Kidney (tissue), 13 donors: ENCODE measurements at regions not wholly inside any gene's neighbourhood (a gene's known extent, or its start where the extent isn't known, plus 50 kb on each side); places are given as distances from the start of the nearest gene placed in this dataset.
"Not testable (repeated sequence)": the region's sequence is repeated elsewhere in the genome, so short reads cannot be mapped to it uniquely, and the experiment has no call there.

Experiments used
- DNase-seq, 5 donors: peaks; one replicate each; pipeline ENCODE4 v3.0.0-alpha.2; 2013 to 2020
- FAIRE-seq: peaks from 2 replicates; lab custom pipeline; 2012; peaks lifted over from hg19 to GRCh38; lab: Jason Lieb, UNC
- H3K27ac ChIP-seq, 2 donors: one replicate each; pipeline ENCODE4 v1.7.0; 2013; ENCODE audit warnings: low read depth in 2 of 2, low read length in 2 of 2, inconsistent platforms in 1 of 2
- H3K27me3 ChIP-seq: one replicate; pipeline ENCODE4 v1.7.1; 2013; ENCODE audit warnings: low read length, inconsistent platforms; ENCODE audit not compliant: control insufficient read depth, insufficient read depth
- H3K36me3 ChIP-seq, 3 donors: one replicate each; pipeline versions ENCODE4 v1.7.0 to v1.7.1; 2013; ENCODE audit warnings: low read length in 3 of 3, control low read depth in 1 of 3, inconsistent platforms in 1 of 3; ENCODE audit not compliant: insufficient read depth in 3 of 3, control insufficient read depth in 2 of 3
- H3K4me1 ChIP-seq, 3 donors: one replicate each; pipeline versions ENCODE4 v1.7.0 to v1.7.1; 2013; ENCODE audit warnings: low read length in 3 of 3, inconsistent platforms in 1 of 3, low read depth in 1 of 3; ENCODE audit not compliant: control insufficient read depth in 2 of 3, insufficient read depth in 2 of 3
- H3K4me3 ChIP-seq, 3 donors: one replicate each; pipeline versions ENCODE4 v1.7.0 to v1.8.1; 2013; ENCODE audit warnings: low read length in 3 of 3, control low read depth in 1 of 3, inconsistent platforms in 1 of 3
- H3K9ac ChIP-seq, 3 donors: one replicate each; pipeline versions ENCODE4 v1.7.0 to v1.7.1; 2013; ENCODE audit warnings: low read length in 3 of 3, control low read depth in 1 of 3, inconsistent platforms in 1 of 3
- H3K9me3 ChIP-seq, 3 donors: one replicate each; pipeline versions ENCODE4 v1.7.0 to v1.7.1; 2013; ENCODE audit warnings: low read length in 3 of 3, control low read depth in 1 of 3, inconsistent platforms in 1 of 3; ENCODE audit not compliant: control insufficient read depth in 2 of 3, insufficient read depth in 1 of 3
- intact Hi-C: fragments of 100-400 bp; cut with DNase I; formaldehyde crosslinking; loops from one replicate; pipeline ENCODE4 v1.11.1; 2022
- TF ChIP-seq, protein P1 (sequence below): IDR thresholded peaks from 3 replicates; pipeline ENCODE4 v1.5.1; 2012; ENCODE audit warnings: mild to moderate bottlenecking, moderate library complexity, borderline replicate concordance; ENCODE audit not compliant: insufficient read depth; ENCODE audit errors: extremely low read depth
- donor health status: control.
- donor health status: control.
- donor health status: control.
- donor health status: control.
- donor health status: control.
- donor health status: DM: yes; HTN: yes; CAD: no.
- donor health status: Normal renal cell carcinoma (clear cell type).

DNA sequence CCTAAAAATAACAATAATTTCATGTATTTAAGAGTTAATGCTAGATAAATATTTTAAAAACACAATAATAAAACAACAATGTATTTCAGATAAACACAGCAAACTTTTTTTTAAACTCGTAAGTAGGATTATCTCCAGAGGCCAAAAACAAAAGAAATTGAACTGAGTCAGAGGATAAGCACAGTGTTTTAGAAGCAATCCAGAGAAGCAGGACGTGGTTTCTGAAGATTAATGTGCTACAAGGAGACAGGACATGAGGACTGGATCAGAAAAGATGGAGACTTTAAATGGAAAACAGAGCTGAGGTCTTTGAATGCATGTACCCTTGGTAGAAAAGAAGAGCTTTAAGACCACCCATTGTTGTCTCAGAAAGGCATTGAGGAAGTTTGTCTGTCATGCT lies 491.2 kb upstream of the TLE4 start:
- H3K27ac ChIP-seq: no peak overlapping the region
- no peak for FAIRE-seq
- H3K9ac ChIP-seq: no peak overlapping the region
- H3K4me1 ChIP-seq: no peaks in the 10 kb centered on the region
- H3K9me3 ChIP-seq: peaks cover 0 to 4% (median 0%) of the 10 kb centered on the region in 3 donors
- intact Hi-C loops: no loop called here
- TF ChIP-seq, protein P1, sequence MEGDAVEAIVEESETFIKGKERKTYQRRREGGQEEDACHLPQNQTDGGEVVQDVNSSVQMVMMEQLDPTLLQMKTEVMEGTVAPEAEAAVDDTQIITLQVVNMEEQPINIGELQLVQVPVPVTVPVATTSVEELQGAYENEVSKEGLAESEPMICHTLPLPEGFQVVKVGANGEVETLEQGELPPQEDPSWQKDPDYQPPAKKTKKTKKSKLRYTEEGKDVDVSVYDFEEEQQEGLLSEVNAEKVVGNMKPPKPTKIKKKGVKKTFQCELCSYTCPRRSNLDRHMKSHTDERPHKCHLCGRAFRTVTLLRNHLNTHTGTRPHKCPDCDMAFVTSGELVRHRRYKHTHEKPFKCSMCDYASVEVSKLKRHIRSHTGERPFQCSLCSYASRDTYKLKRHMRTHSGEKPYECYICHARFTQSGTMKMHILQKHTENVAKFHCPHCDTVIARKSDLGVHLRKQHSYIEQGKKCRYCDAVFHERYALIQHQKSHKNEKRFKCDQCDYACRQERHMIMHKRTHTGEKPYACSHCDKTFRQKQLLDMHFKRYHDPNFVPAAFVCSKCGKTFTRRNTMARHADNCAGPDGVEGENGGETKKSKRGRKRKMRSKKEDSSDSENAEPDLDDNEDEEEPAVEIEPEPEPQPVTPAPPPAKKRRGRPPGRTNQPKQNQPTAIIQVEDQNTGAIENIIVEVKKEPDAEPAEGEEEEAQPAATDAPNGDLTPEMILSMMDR: no peak
- H3K4me3 ChIP-seq: no peak overlapping the region
- DNase-seq: no peak
- H3K27me3 ChIP-seq: no peaks in the 10 kb centered on the region
- H3K36me3 ChIP-seq: no peaks in the 10 kb centered on the region

DNA sequence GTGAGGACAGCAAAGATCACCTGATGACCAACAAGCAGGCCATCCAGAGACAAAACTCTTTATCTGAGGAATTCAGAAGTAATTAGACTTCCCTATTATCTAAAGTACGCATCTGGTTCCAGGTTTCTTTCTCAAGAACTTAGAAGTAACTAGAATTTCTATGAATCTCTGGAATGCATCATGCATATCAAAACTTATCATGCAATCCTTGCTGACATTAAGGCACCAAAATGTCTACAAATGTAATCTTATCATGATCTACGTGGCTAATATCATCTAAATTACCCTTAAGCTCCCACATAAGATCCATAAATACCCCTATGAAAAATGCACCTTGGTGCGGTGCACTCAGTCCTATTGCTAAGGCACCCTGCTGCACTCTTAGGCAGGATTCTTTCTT lies 488.1 kb upstream of the TLE4 start:
- intact Hi-C loops: no loop called here
- no peak overlapping the region for H3K9ac ChIP-seq
- no peak overlapping the region for H3K27ac ChIP-seq
- TF ChIP-seq, protein P1: no peak
- H3K27me3 ChIP-seq: no peaks in the 10 kb centered on the region
- no peaks in the 10 kb centered on the region for H3K4me1 ChIP-seq
- H3K9me3 ChIP-seq: peaks cover 0 to 4% (median 0%) of the 10 kb centered on the region in 3 donors
- no peak overlapping the region for H3K4me3 ChIP-seq
- no peak for DNase-seq
- H3K36me3 ChIP-seq: no peaks in the 10 kb centered on the region
- FAIRE-seq: no peak

DNA sequence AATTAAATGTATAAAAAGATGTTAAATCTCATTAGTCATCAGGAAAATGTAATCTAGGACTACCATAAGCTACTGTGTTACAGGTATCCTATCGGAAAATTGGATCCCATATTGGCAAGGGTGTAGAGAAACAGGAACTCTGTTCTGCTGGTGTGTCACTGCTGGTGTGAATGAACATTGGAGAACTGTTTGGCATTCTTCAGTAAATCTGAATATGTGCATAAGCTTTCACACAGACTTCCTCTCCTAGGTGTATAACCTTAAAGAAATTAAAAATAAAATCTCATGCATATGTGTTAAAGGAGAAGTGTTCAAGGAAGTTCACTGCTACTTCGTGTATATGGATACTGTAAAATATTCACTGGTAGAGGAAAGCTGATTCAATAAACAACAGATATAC lies 484.6 kb upstream of the TLE4 start:
- FAIRE-seq (no peak), DNase-seq (no peak)
- TF ChIP-seq, protein P1: no peak
- no peak overlapping the region for H3K27ac ChIP-seq
- intact Hi-C loops: no loop called here
- no peaks in the 10 kb centered on the region for H3K27me3 ChIP-seq
- H3K4me3 ChIP-seq: no peak overlapping the region
- no peaks in the 10 kb centered on the region for H3K36me3 ChIP-seq
- no peaks in the 10 kb centered on the region for H3K4me1 ChIP-seq
- peaks cover 0 to 4% (median 0%) of the 10 kb centered on the region in 3 donors for H3K9me3 ChIP-seq
- H3K9ac ChIP-seq: no peak overlapping the region

DNA sequence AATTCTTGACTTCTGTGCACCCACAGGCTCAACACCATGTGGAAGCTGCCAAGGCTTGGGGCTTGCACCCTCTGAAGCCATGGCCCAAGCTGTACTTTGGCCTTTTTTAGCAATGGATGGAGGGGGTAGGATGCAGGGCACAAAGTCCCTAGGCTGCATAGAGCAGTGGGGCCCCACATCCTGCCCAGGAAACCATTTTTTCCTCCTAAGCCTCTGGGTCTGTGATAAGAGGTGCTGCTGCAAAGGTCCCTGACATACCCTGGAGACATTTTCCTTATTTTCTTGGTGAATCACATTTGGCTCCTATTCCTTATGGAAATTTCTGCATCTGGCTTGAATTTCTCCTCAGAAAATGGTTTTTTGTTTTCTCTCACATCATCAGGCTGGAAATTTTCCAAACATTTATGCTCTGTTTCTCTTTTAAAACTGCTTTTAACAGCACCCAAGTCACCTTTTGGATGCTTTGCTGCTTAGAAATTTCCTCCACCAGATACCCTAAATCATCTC lies 482.7 kb upstream of the TLE4 start:
- Histone ChIP-seq H3K4me1 (no peaks in the 10 kb centered on the region), H3K27me3 (no peaks in the 10 kb centered on the region), H3K4me3 (no peak overlapping the region), H3K36me3 (no peaks in the 10 kb centered on the region), H3K9me3 (no peaks in the 10 kb centered on the region), H3K27ac (no peak overlapping the region), H3K9ac (no peak overlapping the region)
- intact Hi-C loops: no loop called here
- no peak for DNase-seq
- FAIRE-seq: no peak
- TF ChIP-seq, protein P1: no peak

DNA sequence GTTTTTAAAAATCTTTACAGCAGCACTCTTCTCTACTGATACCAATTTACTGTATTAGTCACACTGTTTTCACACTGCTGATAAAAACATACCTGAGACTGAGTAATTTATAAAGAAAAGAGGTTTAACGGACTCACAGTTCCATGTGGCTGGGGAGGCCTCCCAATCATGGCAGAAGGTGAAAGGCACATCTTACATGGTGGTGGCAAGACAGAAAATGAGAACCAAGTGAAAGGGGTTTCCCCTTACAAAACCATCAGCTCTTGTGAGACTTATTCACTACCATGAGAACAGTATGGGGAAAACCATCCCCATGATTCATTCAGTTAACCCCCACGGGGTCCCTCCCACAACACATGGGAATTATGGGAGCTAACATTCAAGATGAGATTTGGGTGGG lies 481.9 kb upstream of the TLE4 start:
- H3K9ac ChIP-seq, H3K4me1 ChIP-seq, DNase-seq, H3K4me3 ChIP-seq, H3K27ac ChIP-seq, FAIRE-seq, H3K9me3 ChIP-seq, H3K36me3 ChIP-seq, intact Hi-C loops, H3K27me3 ChIP-seq: not testable (repeated sequence)

DNA sequence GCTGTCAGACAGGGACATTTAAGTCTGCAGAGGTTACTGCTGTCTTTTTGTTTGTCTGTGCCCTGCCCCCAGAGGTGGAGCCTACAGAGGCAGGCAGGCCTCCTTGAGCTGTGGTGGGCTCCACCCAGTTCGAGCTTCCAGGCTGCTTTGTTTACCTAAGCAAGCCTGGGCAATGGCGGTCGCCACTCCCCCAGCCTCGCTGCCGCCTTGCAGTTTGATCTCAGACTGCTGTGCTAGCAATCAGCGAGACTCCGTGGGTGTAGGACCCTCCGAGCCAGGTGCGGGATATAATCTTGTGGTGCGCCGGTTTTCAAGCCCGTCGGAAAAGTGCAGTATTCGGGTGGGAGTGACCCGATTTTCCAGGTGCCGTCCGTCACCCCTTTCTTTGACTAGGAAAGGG lies 468.5 kb upstream of the TLE4 start:
- H3K27me3 ChIP-seq, FAIRE-seq, H3K36me3 ChIP-seq, intact Hi-C loops, H3K27ac ChIP-seq, H3K4me3 ChIP-seq, H3K4me1 ChIP-seq, DNase-seq, H3K9ac ChIP-seq, H3K9me3 ChIP-seq: not testable (repeated sequence)
